VCaP (cell line): ENCODE measurements at regions not wholly inside any gene's neighbourhood (a gene's known extent, or its start where the extent isn't known, plus 50 kb on each side); places are given as distances from the start of the nearest gene placed in this dataset.

ENCODE experiments used
- H3K27ac ChIP-seq: fragments of 450-650 bp; 2 replicates; pipeline ENCODE4 v1.5.1; 2017
- CTCF ChIP-seq: fragments of 450-650 bp; conservative IDR thresholded peaks from 2 replicates; pipeline ENCODE4 v1.5.1; 2017; ENCODE audit warnings: mild to moderate bottlenecking, moderate library complexity

GRCh38 chr4:38343608-38344007, 320.4 kb upstream of the KLF3 start:
- TF ChIP-seq CTCF: no peak
- H3K27ac ChIP-seq: no peak overlapping the region

GRCh38 chr4:38344929-38345328, 319.1 kb upstream of the KLF3 start:
- no peak for TF ChIP-seq CTCF
- no peak overlapping the region for H3K27ac ChIP-seq

- no peak for TF ChIP-seq CTCF
- no peak overlapping the region for H3K27ac ChIP-seq
These were observed 316.7 kb upstream of the KLF3 start for GRCh38 chr4:38347251-38347650.

GRCh38 chr4:38354421-38354820, 309.6 kb upstream of the KLF3 start:
- TF ChIP-seq CTCF: no peak
- H3K27ac ChIP-seq: no peak overlapping the region

GRCh38 chr4:38354872-38355271, 309.1 kb upstream of the KLF3 start:
- no peak overlapping the region for H3K27ac ChIP-seq
- TF ChIP-seq CTCF: no peak

- H3K27ac ChIP-seq: no peak overlapping the region
- no peak for TF ChIP-seq CTCF
These were observed 307.3 kb upstream of the KLF3 start for GRCh38 chr4:38356686-38357085.

GRCh38 chr4:38357546-38357945, 306.5 kb upstream of the KLF3 start:
- TF ChIP-seq CTCF: no peak

GRCh38 chr4:38359113-38359512, 304.9 kb upstream of the KLF3 start:
- no peak for TF ChIP-seq CTCF
- H3K27ac ChIP-seq: no peak overlapping the region

More at GRCh38 chr4:38357546-38357945, 306.5 kb upstream of the KLF3 start:
- H3K27ac ChIP-seq: no peak overlapping the region
